ENCODE measurements at regions not wholly inside any gene's neighbourhood (a gene's known extent, or its start where the extent isn't known, plus 50 kb on each side); places are given as distances from the start of the nearest gene placed in this dataset.
A peak's percentile ranks its signal among the peaks of the same experiment; 100 is the strongest.
"Not testable (repeated sequence)": the region's sequence is repeated elsewhere in the genome, so short reads cannot be mapped to it uniquely, and the experiment has no call there.

- DNase-seq (ENCODE audit: extremely low spot score) = no peak
- POLR2A ChIA-PET = no interaction called here
- no peak for TF ChIP-seq ELF4 (IDR thresholded peaks at IDR 0.05)
- TF ChIP-seq SUZ12 (IDR thresholded peaks at IDR 0.05) = no peak
- no peak for TF ChIP-seq LEF1 (IDR thresholded peaks at IDR 0.05; ENCODE audit: borderline replicate concordance)
- no peak for TF ChIP-seq TARDBP (IDR thresholded peaks at IDR 0.05)
- no peak for TF ChIP-seq NFRKB (IDR thresholded peaks at IDR 0.05)
- TF ChIP-seq PKNOX1 (IDR thresholded peaks at IDR 0.05) = no peak
- TF ChIP-seq BHLHE40 (IDR thresholded peaks at IDR 0.05; ENCODE audit: borderline replicate concordance) = no peak
- TF ChIP-seq CTBP1 (IDR thresholded peaks at IDR 0.05; ENCODE audit: borderline replicate concordance) = no peak
- no peak for TF ChIP-seq L3MBTL2 (conservative IDR thresholded peaks at IDR 0.05)
- no peak for TF ChIP-seq FOXM1 (IDR thresholded peaks at IDR 0.05; ENCODE audit: borderline replicate concordance)
- TF ChIP-seq FOXA1 (IDR thresholded peaks at IDR 0.05) = no peak
- no peak for TF ChIP-seq ARNT (IDR thresholded peaks at IDR 0.05)
- TF ChIP-seq SP1 (IDR thresholded peaks at IDR 0.05) = no peak
- TF ChIP-seq HDGF (IDR thresholded peaks at IDR 0.05; ENCODE audit: borderline replicate concordance) = no peak
- TF ChIP-seq ZNF384 (IDR thresholded peaks at IDR 0.05) = no peak
- no peak for TF ChIP-seq FOXK2 (IDR thresholded peaks at IDR 0.05)
- CTCF ChIA-PET = no interaction called here
These were observed 169.3 kb downstream of the PCDH20 start for GRCh38 chr13:61246351-61246750.

GRCh38 chr13:61215601-61216000 is 200.0 kb downstream of the PCDH20 start:
- no peak for DNase-seq (ENCODE audit: extremely low spot score)
- CTCF ChIA-PET = no interaction called here
- TF ChIP-seq TARDBP (IDR thresholded peaks at IDR 0.05) = no peak
- TF ChIP-seq LEF1 (IDR thresholded peaks at IDR 0.05; ENCODE audit: borderline replicate concordance) = no peak
- no peak for TF ChIP-seq ZNF384 (IDR thresholded peaks at IDR 0.05)
- TF ChIP-seq PKNOX1 (IDR thresholded peaks at IDR 0.05) = no peak
- no peak for TF ChIP-seq FOXM1 (IDR thresholded peaks at IDR 0.05; ENCODE audit: borderline replicate concordance)
- no peak for TF ChIP-seq FOXA1 (IDR thresholded peaks at IDR 0.05)
- no peak for TF ChIP-seq FOXK2 (IDR thresholded peaks at IDR 0.05)
- TF ChIP-seq L3MBTL2 (conservative IDR thresholded peaks at IDR 0.05) = no peak
- no peak for TF ChIP-seq ELF4 (IDR thresholded peaks at IDR 0.05)
- TF ChIP-seq CTBP1 (IDR thresholded peaks at IDR 0.05; ENCODE audit: borderline replicate concordance) = no peak
- TF ChIP-seq SUZ12 (IDR thresholded peaks at IDR 0.05) = no peak
- no peak for TF ChIP-seq ARNT (IDR thresholded peaks at IDR 0.05)
- no peak for TF ChIP-seq SP1 (IDR thresholded peaks at IDR 0.05)
- TF ChIP-seq NFRKB (IDR thresholded peaks at IDR 0.05) = no peak
- no peak for TF ChIP-seq HDGF (IDR thresholded peaks at IDR 0.05; ENCODE audit: borderline replicate concordance)
- no peak for TF ChIP-seq BHLHE40 (IDR thresholded peaks at IDR 0.05; ENCODE audit: borderline replicate concordance)
- POLR2A ChIA-PET = no interaction called here

GRCh38 chr13:61215116-61215515 is 200.5 kb downstream of the PCDH20 start:
- no peak for DNase-seq (ENCODE audit: extremely low spot score)
- CTCF ChIA-PET = no interaction called here
- POLR2A ChIA-PET = no interaction called here
- no peak for TF ChIP-seq BHLHE40 (IDR thresholded peaks at IDR 0.05; ENCODE audit: borderline replicate concordance)
- TF ChIP-seq PKNOX1 (IDR thresholded peaks at IDR 0.05) = peak; percentile 44; the same call in 1 of the 2 replicates
- TF ChIP-seq FOXM1 (IDR thresholded peaks at IDR 0.05; ENCODE audit: borderline replicate concordance) = no peak
- no peak for TF ChIP-seq HDGF (IDR thresholded peaks at IDR 0.05; ENCODE audit: borderline replicate concordance)
- no peak for TF ChIP-seq CTBP1 (IDR thresholded peaks at IDR 0.05; ENCODE audit: borderline replicate concordance)
- no peak for TF ChIP-seq TARDBP (IDR thresholded peaks at IDR 0.05)
- no peak for TF ChIP-seq NFRKB (IDR thresholded peaks at IDR 0.05)

- DNase-seq (ENCODE audit: extremely low spot score) = no peak
- ChIA-PET POLR2A (no interaction called here), CTCF (no interaction called here)
- TF ChIP-seq FOXM1 (IDR thresholded peaks at IDR 0.05; ENCODE audit: borderline replicate concordance) (no peak), BHLHE40 (IDR thresholded peaks at IDR 0.05; ENCODE audit: borderline replicate concordance) (no peak), CTBP1 (IDR thresholded peaks at IDR 0.05; ENCODE audit: borderline replicate concordance) (no peak), ELF4 (IDR thresholded peaks at IDR 0.05) (no peak), ARNT (IDR thresholded peaks at IDR 0.05) (no peak), L3MBTL2 (conservative IDR thresholded peaks at IDR 0.05) (no peak), LEF1 (IDR thresholded peaks at IDR 0.05; ENCODE audit: borderline replicate concordance) (no peak), FOXK2 (IDR thresholded peaks at IDR 0.05) (no peak), TARDBP (IDR thresholded peaks at IDR 0.05) (no peak), NFRKB (IDR thresholded peaks at IDR 0.05) (no peak), HDGF (IDR thresholded peaks at IDR 0.05; ENCODE audit: borderline replicate concordance) (no peak)
These were observed 201.1 kb downstream of the PCDH20 start for GRCh38 chr13:61214551-61214950.

- POLR2A ChIA-PET; CTCF ChIA-PET; DNase-seq (ENCODE audit: extremely low spot score): not testable (repeated sequence)
These were observed 209.8 kb downstream of the PCDH20 start for GRCh38 chr13:61205898-61206297.

GRCh38 chr13:61204025-61204424 is 211.6 kb downstream of the PCDH20 start:
- ChIA-PET POLR2A (no interaction called here), CTCF (no interaction called here)
- DNase-seq (ENCODE audit: extremely low spot score) = no peak
- TF ChIP-seq FOXM1 (IDR thresholded peaks at IDR 0.05; ENCODE audit: borderline replicate concordance) (no peak), SP1 (IDR thresholded peaks at IDR 0.05) (no peak), FOXA1 (IDR thresholded peaks at IDR 0.05) (no peak), SUZ12 (IDR thresholded peaks at IDR 0.05) (no peak), ELF4 (IDR thresholded peaks at IDR 0.05) (no peak), LEF1 (IDR thresholded peaks at IDR 0.05; ENCODE audit: borderline replicate concordance) (no peak), BHLHE40 (IDR thresholded peaks at IDR 0.05; ENCODE audit: borderline replicate concordance) (no peak), FOXK2 (IDR thresholded peaks at IDR 0.05) (no peak), ZNF384 (IDR thresholded peaks at IDR 0.05) (no peak), NFRKB (IDR thresholded peaks at IDR 0.05) (no peak)
